SH-SY5Y (cell line): ENCODE measurements at regions not wholly inside any gene's neighbourhood (a gene's known extent, or its start where the extent isn't known, plus 50 kb on each side); places are given as distances from the start of the nearest gene placed in this dataset.

Experiments
- GATA2 ChIP-seq: IDR thresholded peaks from 2 replicates; pipeline ENCODE4 v1.6.1; 2011; ENCODE audit warnings: mild to moderate bottlenecking, low read depth, low read length
- GATA3 ChIP-seq: IDR thresholded peaks from 2 replicates; pipeline ENCODE4 v1.6.1; 2011; ENCODE audit warnings: low read depth, mild to moderate bottlenecking, low read length, moderate library complexity

DNA sequence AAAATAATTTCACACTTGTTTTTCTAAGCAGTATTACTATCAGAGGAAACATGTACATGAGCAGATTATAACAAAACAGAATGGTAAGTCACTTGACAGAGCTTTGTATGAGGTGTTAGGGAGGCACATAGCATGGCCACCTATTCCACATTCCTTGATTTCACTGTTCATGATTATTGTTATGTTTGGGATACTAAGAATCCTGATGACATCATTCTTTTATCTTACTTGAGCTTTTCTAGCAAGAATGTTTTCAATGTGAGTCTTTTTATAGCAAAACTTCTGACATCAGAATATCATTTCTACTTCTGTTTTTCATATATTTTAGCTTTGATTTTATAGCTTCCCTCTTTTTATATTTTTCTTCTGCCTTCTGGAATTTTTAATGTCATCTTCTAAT, 208.2 kb downstream of the DMRTA1 start:
- TF ChIP-seq GATA2 (no peak), GATA3 (no peak)
